Stimulated activated CD4-positive, alpha-beta T cell treated with anti-CD3 and anti-CD28 coated beads, TNF-alpha, amount 100 ng/mL, for 24 hours (primary cell): ENCODE measurements at regions not wholly inside any gene's neighbourhood (a gene's known extent, or its start where the extent isn't known, plus 50 kb on each side); places are given as distances from the start of the nearest gene placed in this dataset.
"Not testable (repeated sequence)": the region's sequence is repeated elsewhere in the genome, so short reads cannot be mapped to it uniquely, and the experiment has no call there.

Experiments used
- DNase-seq, 3 experiments: peaks; one replicate each; pipeline ENCODE4 v3.0.0-alpha.2; 2020; ENCODE audit warnings: low read depth in 3 of 3

DNA sequence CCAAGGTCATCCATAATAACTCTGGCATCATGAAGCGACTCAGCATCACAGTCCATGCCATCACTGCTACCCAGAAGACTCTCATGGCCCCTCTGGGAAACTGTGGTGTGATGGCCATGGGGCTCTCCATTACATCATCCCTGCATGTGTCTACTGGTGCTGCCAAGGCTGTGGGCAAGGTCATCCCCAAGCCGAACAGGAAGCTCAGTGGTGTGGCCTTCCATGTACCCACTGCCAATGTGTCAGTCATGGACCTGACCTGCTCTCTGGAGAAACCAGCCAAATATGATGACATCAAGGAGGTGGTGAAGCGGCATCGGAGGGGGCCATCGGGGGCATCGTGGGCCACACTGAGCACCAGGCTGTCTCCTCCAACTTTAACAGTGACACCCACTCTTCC lies 65.1 kb upstream of the ARHGAP29 start:
- no peak for DNase-seq

DNA sequence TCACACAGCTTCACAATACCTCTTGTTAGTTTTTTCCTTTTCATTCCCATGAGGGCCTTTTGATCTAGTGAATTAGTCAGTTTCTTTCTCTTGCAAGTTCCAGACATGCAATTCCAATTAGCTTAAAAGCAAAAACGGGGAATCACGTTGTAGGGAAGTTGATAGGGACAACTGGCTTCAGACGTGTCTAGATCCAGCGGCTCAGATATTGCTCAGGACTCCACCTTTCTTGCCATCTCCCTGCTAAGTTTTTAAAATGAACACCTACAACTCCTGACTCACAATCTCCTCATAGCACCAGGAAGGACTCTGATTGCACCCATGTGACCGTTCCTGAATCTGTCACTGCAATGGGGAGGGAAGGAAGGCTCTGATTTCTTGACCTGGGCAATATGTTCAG lies 63.8 kb upstream of the ARHGAP29 start:
- DNase-seq = no peak

DNA sequence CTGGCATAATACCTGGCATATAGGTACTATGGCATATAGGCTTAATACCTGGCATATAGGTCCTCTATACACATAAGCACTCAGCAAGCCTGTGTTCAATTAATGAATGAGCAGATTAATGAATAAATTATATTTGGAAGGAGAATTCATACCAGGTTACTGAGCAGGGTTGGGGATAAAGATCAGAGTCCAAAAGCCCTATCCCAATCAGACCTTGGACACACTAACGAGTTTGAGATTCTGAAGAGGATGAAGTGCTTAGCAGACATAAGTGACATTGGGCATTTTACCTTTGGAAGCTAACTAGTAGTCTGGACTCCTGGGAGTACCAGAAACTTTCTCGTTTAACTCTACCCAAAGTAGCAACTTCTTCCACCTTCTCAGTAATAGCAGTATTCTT lies 63.3 kb upstream of the ARHGAP29 start:
- DNase-seq = no peak

DNA sequence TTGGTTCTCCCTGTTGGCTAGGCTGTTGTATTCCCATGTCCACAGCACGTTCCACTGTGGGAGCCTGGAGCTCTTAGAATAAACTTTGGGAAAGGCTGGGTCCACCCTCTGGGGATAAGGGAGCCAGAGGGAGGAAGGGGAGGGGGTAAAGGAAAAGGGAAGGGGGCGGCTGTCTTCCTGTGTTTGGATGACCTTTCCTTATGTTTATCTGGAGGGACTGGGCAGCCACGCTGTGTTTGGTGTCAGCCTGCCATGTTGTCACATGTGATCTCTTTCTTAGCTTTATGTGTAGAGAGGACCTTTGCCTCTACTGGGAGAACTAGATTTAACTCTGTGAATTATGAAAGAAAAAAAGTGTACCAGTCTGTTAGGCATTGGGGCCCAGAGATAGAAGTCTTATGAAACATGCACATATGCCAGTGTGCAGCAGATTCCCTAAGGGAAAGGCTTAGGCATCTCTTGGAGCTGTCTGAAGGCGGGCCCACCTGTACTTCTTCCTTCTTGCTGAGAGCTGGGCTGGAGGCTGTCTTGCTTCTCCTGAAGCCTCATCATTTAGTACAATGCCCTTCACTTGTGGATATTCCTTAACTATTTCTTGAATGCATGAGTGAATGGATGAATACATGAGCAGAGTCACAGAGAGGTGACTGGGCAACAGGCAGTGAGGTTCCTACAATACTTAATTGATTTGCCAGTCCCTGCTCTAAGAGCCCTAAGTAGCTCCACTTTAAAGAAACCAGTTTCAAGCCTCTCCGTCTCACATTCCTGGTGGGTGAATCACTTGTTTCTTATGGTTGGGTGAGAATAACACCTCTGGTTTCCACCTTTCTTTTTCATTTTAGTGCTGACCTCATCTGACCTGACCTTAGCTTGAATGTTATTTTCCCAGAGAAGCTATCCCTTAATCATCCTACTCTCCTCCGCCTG lies 62.5 kb upstream of the ARHGAP29 start:
- DNase-seq = no peak

DNA sequence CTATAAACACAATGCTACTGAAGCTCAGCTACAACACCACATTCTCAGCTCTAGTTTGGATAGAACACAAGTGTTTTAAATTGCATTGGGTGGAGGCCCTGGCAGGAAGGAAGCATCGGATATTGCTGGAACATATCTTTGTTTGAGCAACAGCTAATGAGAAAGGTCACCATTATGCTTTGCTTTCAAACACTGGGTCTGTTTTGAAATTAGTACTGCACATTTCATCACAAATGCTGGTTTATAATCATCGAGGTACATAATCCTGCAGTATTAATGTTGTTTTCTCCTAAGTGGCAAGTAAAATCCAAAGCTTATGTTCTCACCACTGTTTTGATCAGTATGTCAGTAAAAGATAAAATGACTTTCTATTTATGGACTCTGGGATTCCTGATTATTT lies 61.5 kb upstream of the ARHGAP29 start:
- no peak for DNase-seq

DNA sequence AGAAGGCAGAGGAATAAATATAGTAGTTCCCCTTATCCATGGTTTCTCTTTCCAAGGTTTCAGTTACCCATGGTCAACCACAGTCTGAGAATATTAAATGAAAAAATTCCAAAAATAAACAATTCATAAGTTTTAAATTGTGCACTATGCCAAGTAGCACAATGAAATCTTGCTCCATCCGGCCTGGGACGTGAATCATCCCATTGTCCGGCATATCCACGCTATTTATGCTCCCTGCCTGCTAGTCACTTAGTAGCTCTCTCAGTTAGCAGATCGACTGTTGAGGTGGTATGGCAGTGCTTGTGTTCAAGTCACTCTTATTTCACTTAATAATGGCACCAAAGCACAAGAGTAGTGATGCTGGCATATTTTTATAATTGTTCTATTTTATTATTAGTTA lies 58.6 kb upstream of the ARHGAP29 start:
- DNase-seq = no peak

DNA sequence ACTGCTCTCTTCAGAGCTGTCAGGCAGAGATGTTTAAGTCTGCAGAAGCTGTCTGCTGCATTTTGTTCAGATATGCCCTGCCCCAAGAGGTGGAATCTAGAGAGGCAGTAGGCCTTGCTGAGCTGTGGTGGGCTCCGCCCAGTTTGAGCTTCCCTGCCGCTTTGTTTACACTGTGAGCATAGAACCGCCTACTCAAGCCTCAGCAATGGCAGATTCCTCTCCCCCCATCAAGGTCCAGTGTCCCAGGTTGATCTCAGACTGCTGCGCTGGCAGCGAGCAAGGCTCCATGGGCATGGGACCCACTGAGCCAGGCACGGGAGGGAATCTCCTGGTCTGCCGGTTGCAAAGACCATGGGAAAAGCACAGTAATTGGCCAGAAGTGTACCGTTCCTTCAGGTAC lies 55.6 kb upstream of the ARHGAP29 start:
- DNase-seq = not testable (repeated sequence)

DNA sequence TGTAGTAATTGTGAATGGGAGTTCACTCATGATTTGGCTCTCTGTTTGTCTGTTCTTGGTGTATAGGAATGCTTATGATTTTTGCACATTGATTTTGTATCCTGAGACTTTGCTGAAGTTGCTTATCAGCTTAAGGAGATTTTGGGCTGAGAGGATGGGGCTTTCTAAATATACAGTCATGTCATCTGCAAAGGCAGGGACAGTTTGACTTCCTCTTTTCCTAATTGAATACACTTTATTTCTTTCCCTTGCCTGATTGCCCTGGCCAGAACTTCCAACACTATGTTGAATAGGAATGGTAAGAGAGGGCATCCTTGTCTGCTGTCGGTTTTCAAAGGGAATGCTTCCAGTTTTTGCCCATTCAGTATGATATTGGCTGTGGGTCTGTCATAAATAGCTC lies 51.9 kb upstream of the ARHGAP29 start:
- not testable (repeated sequence) for DNase-seq
